ENCODE measurements at regions not wholly inside any gene's neighbourhood (a gene's known extent, or its start where the extent isn't known, plus 50 kb on each side); places are given as distances from the start of the nearest gene placed in this dataset.
"Not testable (repeated sequence)": the region's sequence is repeated elsewhere in the genome, so short reads cannot be mapped to it uniquely, and the experiment has no call there.

DNA sequence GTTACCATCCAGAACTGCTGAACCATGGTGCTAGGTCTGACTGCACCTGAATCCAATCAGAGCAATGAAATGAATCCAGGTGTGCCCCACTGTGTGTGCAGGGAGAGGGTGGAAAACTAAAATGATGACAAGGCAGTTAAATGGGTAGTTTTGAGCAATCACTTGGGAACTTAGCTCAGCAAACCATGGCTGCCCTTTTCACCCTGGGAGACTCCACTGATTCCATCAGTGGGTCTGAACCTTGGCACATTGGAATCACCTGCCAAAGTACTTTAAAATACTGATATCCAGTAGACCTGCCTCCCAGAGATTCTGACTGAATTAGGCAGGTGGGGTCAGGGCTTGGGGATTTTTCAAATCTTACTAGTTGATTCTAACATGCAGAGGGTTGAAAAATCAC, 59.8 kb upstream of the USP3 start:
- Histone ChIP-seq H3K4me1 (peaks cover under 1% of the 10 kb centered on the region), H3K27me3 (no peaks in the 10 kb centered on the region), H3K9me3 (no peaks in the 10 kb centered on the region), H3K4me3 (no peak overlapping the region), H3K27ac (no peak overlapping the region), H3K36me3 (no peaks in the 10 kb centered on the region)
- TF ChIP-seq CTCF (IDR thresholded peaks at IDR 0.05) = no peak
- no peak for TF ChIP-seq POLR2AphosphoS5 (IDR thresholded peaks at IDR 0.05; ENCODE audit: insufficient read depth in 1 of 2, low read depth in 1 of 2)
- no peak for TF ChIP-seq POLR2A (IDR thresholded peaks at IDR 0.05)
- intact Hi-C loops (cut with DNase I) = no loop called here
- DNase-seq (ENCODE audit: extremely low spot score in 2 of 2) = no peak

GRCh38 chr15:63446255-63446654, 58.1 kb upstream of the USP3 start:
- intact Hi-C loops (cut with DNase I) = no loop called here
- no peak for TF ChIP-seq POLR2A (IDR thresholded peaks at IDR 0.05)
- Histone ChIP-seq H3K27me3 (no peaks in the 10 kb centered on the region), H3K27ac (no peak overlapping the region), H3K36me3 (no peaks in the 10 kb centered on the region), H3K4me1 (peaks cover 6% of the 10 kb centered on the region), H3K4me3 (no peak overlapping the region), H3K9me3 (no peaks in the 10 kb centered on the region)
- DNase-seq (ENCODE audit: extremely low spot score in 2 of 2) = no peak

GRCh38 chr15:63447017-63447676, 57.2 kb upstream of the USP3 start:
- Histone ChIP-seq H3K27me3 (no peaks in the 10 kb centered on the region), H3K9me3 (no peaks in the 10 kb centered on the region), H3K4me1 (peaks cover 6% of the 10 kb centered on the region), H3K27ac (no peak overlapping the region), H3K36me3 (no peaks in the 10 kb centered on the region), H3K4me3 (no peak overlapping the region)
- TF ChIP-seq POLR2A (IDR thresholded peaks at IDR 0.05) (no peak), CTCF (IDR thresholded peaks at IDR 0.05) (no peak), POLR2AphosphoS5 (IDR thresholded peaks at IDR 0.05; ENCODE audit: insufficient read depth in 1 of 2, low read depth in 1 of 2) (no peak)
- intact Hi-C loops (cut with DNase I) = no loop called here
- no peak for DNase-seq (ENCODE audit: extremely low spot score in 2 of 2)

DNA sequence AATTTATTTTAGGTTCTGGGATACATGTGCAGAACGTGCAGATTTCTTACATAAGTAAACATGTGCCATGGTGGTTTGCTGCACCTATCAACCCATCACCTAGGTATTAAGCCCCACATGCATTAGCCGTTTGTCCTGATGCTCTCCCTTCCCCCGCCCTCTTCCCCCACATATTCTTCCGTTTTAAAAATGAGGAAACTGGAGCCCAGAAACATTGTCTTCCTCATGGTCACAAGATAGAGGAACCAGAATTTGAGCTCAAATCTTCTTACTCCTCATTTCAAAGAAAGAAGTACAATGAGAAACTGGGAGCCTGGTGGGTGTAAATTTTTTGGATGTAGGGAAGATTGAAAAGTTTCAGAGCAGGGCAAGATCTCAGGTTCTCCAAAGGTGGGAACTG, 56.1 kb upstream of the USP3 start:
- H3K9me3 ChIP-seq = no peaks in the 10 kb centered on the region
- no peak for DNase-seq (ENCODE audit: extremely low spot score in 2 of 2)
- peaks cover 6% of the 10 kb centered on the region for H3K4me1 ChIP-seq
- H3K27me3 ChIP-seq = no peaks in the 10 kb centered on the region
- no peak overlapping the region for H3K4me3 ChIP-seq
- no peaks in the 10 kb centered on the region for H3K36me3 ChIP-seq
- intact Hi-C loops (cut with DNase I) = no loop called here
- no peak for TF ChIP-seq POLR2AphosphoS5 (IDR thresholded peaks at IDR 0.05; ENCODE audit: insufficient read depth in 1 of 2, low read depth in 1 of 2)
- no peak for TF ChIP-seq POLR2A (IDR thresholded peaks at IDR 0.05)
- TF ChIP-seq CTCF (IDR thresholded peaks at IDR 0.05) = no peak
- H3K27ac ChIP-seq = no peak overlapping the region

DNA sequence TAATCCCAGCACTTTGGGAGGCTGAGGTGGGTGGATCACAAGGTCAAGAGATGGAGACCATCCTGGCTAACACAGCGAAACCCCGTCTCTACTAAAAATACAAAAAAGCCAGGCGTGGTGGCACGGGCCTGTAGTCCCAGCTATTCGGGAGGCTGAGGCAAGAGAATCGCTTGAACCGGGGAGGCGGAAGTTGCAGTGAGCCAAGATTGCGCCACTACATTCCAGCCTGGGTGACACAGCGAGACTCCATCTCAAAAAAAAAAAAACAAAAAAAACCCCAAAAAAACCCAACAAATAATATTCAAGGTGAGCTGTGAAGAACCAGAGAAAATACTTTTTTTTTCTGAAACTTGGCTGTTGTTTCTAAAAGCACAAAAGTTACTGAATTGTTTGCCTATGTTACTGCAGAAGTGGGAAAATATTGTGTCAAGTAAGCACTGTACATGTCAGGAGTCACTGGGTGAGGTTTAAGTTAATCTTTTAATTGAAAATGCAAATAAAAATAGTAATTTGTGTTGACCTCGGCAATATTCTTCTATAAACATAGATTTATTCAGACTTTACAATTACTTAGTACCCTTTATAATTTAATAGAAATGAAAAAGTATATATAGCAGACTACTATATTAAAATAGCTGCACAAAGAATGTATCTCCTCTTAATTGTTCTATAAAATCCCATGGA, 55.4 kb upstream of the USP3 start:
- H3K9me3 ChIP-seq; H3K36me3 ChIP-seq; DNase-seq (ENCODE audit: extremely low spot score in 2 of 2); H3K4me3 ChIP-seq; H3K4me1 ChIP-seq; H3K27ac ChIP-seq; H3K27me3 ChIP-seq; intact Hi-C loops (cut with DNase I): not testable (repeated sequence)

- H3K4me3 ChIP-seq = no peak overlapping the region
- H3K27ac ChIP-seq = no peak overlapping the region
- intact Hi-C loops (cut with DNase I) = no loop called here
- H3K36me3 ChIP-seq = no peaks in the 10 kb centered on the region
- TF ChIP-seq CTCF (IDR thresholded peaks at IDR 0.05) = no peak
- no peak for TF ChIP-seq POLR2A (IDR thresholded peaks at IDR 0.05)
- TF ChIP-seq POLR2AphosphoS5 (IDR thresholded peaks at IDR 0.05; ENCODE audit: insufficient read depth in 1 of 2, low read depth in 1 of 2) = no peak
- no peak for DNase-seq (ENCODE audit: extremely low spot score in 2 of 2)
- peaks cover 6% of the 10 kb centered on the region for H3K4me1 ChIP-seq
- H3K27me3 ChIP-seq = no peaks in the 10 kb centered on the region
- H3K9me3 ChIP-seq = no peaks in the 10 kb centered on the region
Observed at GRCh38 chr15:63449731-63450130, 54.7 kb upstream of the USP3 start.
